Hematopoietic multipotent progenitor cell (in vitro differentiated cells): ENCODE measurements at regions not wholly inside any gene's neighbourhood (a gene's known extent, or its start where the extent isn't known, plus 50 kb on each side); places are given as distances from the start of the nearest gene placed in this dataset.
"Not testable (repeated sequence)": the region's sequence is repeated elsewhere in the genome, so short reads cannot be mapped to it uniquely, and the experiment has no call there.

ENCODE experiments used
- DNase-seq, 3 donors: peaks; one replicate each; pipeline ENCODE4 v3.0.0-alpha.2; 2011 to 2015; ENCODE audit warnings: low read depth in 2 of 3, low spot score in 2 of 3

GRCh38 chr6:82781620-82782204 is 283.9 kb downstream of the UBE3D start:
- no peak for DNase-seq

- DNase-seq = no peak
Measured at GRCh38 chr6:82783587-82784236, 281.9 kb downstream of the UBE3D start.

- DNase-seq = no peak
Measured at GRCh38 chr6:82785206-82785605, 280.4 kb downstream of the UBE3D start.

- no peak for DNase-seq
Measured at GRCh38 chr6:82786248-82786647, 279.4 kb downstream of the UBE3D start.

- DNase-seq = no peak
Measured at GRCh38 chr6:82795940-82796339, 269.7 kb downstream of the UBE3D start.

GRCh38 chr6:82801083-82801482 is 264.6 kb downstream of the UBE3D start:
- no peak for DNase-seq

GRCh38 chr6:82816243-82816642 is 249.4 kb downstream of the UBE3D start:
- not testable (repeated sequence) for DNase-seq

- DNase-seq = no peak
Measured at GRCh38 chr6:82818727-82819126, 246.9 kb downstream of the UBE3D start.

GRCh38 chr6:82823361-82823760 is 242.3 kb downstream of the UBE3D start:
- no peak for DNase-seq

GRCh38 chr6:82832811-82833210 is 232.8 kb downstream of the UBE3D start:
- no peak for DNase-seq

- no peak for DNase-seq
Measured at GRCh38 chr6:82833481-82833880, 232.2 kb downstream of the UBE3D start.

GRCh38 chr6:82836022-82836575 is 229.5 kb downstream of the UBE3D start:
- no peak for DNase-seq

- DNase-seq = no peak
Measured at GRCh38 chr6:82840571-82840970, 225.1 kb downstream of the UBE3D start.

GRCh38 chr6:82841309-82841708 is 224.3 kb downstream of the UBE3D start:
- no peak for DNase-seq
